HG02884 (cell line): ENCODE measurements at regions not wholly inside any gene's neighbourhood (a gene's known extent, or its start where the extent isn't known, plus 50 kb on each side); places are given as distances from the start of the nearest gene placed in this dataset.
"Not testable (repeated sequence)": the region's sequence is repeated elsewhere in the genome, so short reads cannot be mapped to it uniquely, and the experiment has no call there.

ENCODE experiments used
- ATAC-seq: cut with Tn5 transposase; IDR thresholded peaks from one replicate; pipeline ENCODE4 v1.9.1; 2021; ENCODE audit warnings: mild to moderate bottlenecking, moderate library complexity; ENCODE audit not compliant: unreplicated experiment

- ATAC-seq = no peak
Observed at GRCh38 chr14:52202151-52202550, 65.3 kb upstream of the PTGDR start.

DNA sequence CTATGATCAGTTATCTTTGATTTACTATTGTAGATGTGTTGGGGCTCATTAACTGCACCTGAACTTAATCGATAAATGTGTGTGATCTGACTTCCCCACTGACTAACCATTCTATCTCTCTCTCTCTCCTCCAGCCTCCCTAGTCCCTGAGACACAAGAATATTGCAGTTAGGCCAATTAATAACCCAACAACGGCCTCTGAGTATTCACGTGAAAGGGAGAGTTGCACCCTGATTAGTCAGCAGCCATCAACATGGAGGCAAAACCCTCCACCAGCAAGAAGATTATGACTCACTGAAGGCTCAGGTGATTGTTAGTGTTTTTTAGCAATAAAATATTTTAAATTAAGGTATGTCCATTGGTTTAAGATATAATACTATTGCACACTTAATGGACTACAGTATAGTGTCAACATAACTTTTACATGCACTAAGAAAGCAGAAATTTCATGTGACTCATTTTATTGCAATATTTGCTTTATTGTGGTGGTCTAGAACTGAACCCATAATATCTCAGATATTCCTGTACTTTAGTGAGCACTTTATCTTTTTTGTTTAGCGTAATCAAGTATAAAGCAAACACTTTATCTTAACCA is 77.1 kb upstream of the PTGDR start:
- ATAC-seq = no peak

- no peak for ATAC-seq
Observed at GRCh38 chr14:52189325-52189724, 78.2 kb upstream of the PTGDR start.

- ATAC-seq = no peak
Observed at GRCh38 chr14:52188381-52188780, 79.1 kb upstream of the PTGDR start.

- ATAC-seq = no peak
Observed at GRCh38 chr14:52185178-52185577, 82.3 kb upstream of the PTGDR start.

DNA sequence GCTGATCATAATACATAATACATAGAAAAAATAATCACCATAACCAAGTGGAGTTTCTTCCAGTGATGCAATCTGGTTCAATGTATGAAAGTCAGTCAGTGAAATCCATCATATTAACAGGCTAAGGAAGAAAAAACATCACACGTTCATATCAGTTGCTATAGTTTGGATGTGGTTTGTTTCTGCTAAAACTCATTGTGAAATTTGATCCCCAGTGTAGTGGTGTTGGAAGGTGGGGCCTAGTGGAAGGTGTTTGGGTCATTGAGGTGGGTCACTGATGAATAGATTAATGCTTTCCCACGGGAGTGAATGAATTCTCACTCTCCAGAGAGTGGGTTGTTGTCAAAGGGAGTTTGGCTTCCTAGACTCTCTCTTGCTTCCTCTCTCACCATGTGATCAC is 84.6 kb upstream of the PTGDR start:
- no peak for ATAC-seq

GRCh38 chr14:52179141-52179790 is 88.2 kb upstream of the PTGDR start:
- ATAC-seq = no peak

GRCh38 chr14:52175982-52176502 is 91.5 kb upstream of the PTGDR start:
- no peak for ATAC-seq

- ATAC-seq = not testable (repeated sequence)
Observed at GRCh38 chr14:52171932-52172331, 95.6 kb upstream of the PTGDR start.

- no peak for ATAC-seq
Observed at GRCh38 chr14:52166822-52167221, 98.0 kb upstream of the NID2 start.

GRCh38 chr14:52155651-52156213 is 86.9 kb upstream of the NID2 start:
- ATAC-seq = no peak

DNA sequence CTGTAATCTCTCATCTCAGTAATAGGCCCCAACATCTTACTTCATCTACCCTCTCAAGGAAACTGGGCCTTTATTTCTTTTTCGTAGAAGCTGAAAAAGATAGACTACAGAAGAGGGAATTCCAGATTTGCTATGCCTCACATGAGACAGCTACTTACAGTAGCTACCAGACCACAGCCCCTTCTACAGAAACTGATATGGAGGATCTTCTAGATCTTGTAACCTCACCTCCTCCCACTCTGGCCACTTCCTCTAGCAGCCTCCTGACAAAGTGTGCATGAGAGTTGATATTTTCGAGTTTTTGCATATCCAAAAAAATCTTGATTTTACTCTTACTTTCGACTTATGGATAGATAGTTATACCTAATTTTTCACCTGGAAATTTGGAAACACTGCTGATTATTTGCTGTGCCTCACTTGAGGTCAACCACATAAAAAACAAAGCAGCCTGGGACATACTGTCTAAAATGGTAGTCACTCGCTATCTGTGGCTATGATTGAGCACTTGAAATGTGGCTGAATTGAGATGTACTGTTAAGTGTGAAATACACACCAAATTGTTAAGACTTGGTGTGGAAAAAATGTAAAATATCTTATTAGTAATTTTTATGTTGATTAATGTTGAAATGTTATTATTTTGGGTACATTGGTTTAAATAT is 86.3 kb upstream of the NID2 start:
- ATAC-seq = peak; percentile 63

DNA sequence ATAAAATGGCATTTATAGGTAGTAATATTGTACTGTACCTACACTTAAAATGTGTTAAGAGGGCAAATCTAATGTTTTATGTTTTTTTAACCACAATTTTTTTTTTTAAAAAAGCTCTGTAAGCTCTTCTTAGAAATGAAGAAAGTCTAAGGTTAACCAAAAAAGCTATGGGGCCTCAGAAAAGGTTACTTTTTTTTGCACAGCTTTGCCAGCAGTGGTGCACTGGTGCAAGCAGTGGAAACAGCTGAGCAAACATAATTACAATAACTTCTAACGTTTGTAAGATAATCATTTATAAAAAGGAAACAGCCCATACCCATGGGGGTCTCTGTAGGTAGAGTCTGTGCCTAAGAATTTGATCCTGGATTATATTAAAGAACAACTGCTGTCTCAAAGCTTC is 85.1 kb upstream of the NID2 start:
- ATAC-seq = no peak

DNA sequence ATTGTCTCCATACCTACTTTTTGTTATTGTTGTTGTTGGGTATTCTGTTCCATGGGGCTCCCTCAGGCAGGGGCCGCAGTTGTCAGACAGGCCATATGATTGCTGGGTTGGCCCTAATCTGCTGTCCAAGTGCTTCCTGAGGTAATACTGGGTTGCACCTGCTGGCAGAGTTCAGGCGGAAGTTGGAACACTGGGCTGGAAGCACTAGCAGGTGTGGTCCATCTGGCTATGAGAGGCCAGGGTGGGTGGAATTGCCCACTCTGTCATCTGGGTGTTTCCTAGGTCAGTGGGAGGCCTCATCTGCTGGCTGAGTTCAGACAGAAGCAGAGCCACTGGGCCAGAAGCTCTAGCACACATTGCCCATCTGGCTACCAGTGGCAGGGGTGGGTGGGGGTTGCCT is 81.3 kb upstream of the NID2 start:
- ATAC-seq = no peak

GRCh38 chr14:52148371-52148770 is 79.5 kb upstream of the NID2 start:
- ATAC-seq = no peak

- no peak for ATAC-seq
Observed at GRCh38 chr14:52146504-52146903, 77.6 kb upstream of the NID2 start.

DNA sequence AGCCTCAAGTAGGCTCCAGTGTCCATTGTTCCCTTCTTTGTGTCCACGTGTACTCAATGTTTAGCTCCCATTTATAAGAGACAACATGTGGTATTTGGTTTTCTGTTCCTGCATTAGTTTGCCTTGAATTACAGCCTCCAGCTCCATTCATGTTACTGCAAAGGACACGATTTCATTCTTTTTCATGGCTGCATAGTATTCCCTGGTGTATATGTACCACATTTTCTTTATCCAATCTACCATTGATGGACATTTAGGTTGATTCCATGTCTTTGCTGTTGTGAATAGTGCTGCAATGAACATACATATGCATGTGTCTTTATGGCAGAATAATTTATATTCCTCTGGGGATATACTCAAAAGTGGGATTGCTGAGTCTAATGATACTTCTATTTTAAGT is 75.2 kb upstream of the NID2 start:
- not testable (repeated sequence) for ATAC-seq

DNA sequence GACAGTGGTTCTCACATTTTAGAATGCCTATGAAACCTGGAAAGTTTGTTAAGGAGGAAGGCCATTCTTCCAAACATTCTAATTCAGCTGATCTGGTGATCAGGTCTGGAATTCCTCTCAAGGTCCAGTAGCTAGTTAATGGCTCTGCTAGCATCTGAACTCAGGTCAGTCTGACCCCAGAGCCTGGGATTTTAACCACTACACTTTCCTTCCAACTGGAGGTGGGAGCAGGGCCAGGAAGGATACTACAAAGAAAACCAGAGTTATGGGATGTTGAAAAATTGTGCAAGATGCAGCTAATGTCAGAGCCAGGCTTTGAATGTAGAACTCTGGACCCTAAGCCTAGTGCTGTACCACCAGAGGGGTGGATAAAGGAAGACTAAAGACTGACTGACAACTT is 73.6 kb upstream of the NID2 start:
- ATAC-seq = no peak

- no peak for ATAC-seq
Observed at GRCh38 chr14:52131640-52132320, 62.9 kb upstream of the NID2 start.

- ATAC-seq = no peak
Observed at GRCh38 chr14:52129721-52130120, 60.9 kb upstream of the NID2 start.

DNA sequence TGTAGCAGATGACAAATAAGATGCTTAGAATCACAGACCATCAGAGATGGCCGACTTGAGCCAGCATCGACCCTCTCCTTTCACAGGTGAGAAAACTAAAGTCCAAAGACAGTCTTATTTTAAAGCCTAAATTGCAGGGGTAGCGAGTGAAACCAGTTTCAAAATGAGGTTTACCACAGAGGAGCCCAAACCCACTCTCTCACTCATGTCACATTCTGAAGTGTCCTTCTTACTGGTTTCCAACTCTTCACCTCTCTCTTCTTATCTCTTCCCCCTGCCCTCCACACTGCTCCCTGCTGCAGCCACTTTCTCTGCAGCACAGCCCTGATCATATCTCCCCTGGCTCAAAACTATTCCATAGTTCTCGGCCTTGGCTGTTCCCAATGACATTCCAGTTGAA is 57.0 kb upstream of the NID2 start:
- ATAC-seq = no peak
